LNCAP (cell line): ENCODE measurements at regions not wholly inside any gene's neighbourhood (a gene's known extent, or its start where the extent isn't known, plus 50 kb on each side); places are given as distances from the start of the nearest gene placed in this dataset.

Experiments
- CTCF ChIP-seq: fragments of 450-650 bp; IDR thresholded peaks from 2 replicates; pipeline ENCODE4 v1.5.1; 2017; ENCODE audit warnings: mild to moderate bottlenecking

- no peak for TF ChIP-seq CTCF
Observed at GRCh38 chr3:11907667-11908660, 61.3 kb upstream of the TAMM41 start.

GRCh38 chr3:11908981-11909698 is 62.5 kb upstream of the TAMM41 start:
- TF ChIP-seq CTCF, result no peak

- TF ChIP-seq CTCF, result no peak
Observed at GRCh38 chr3:11909726-11910125, 63.0 kb upstream of the TAMM41 start.

- TF ChIP-seq CTCF, result no peak
Observed at GRCh38 chr3:11910971-11911531, 64.4 kb upstream of the TAMM41 start.

GRCh38 chr3:11913316-11913715 is 66.6 kb upstream of the TAMM41 start:
- no peak for TF ChIP-seq CTCF

GRCh38 chr3:11914041-11914440 is 67.4 kb upstream of the TAMM41 start:
- TF ChIP-seq CTCF, result no peak

- TF ChIP-seq CTCF, result no peak
Observed at GRCh38 chr3:11914651-11915050, 68.0 kb upstream of the TAMM41 start.
